Prostate gland (tissue), 2 donors: ENCODE measurements at regions not wholly inside any gene's neighbourhood (a gene's known extent, or its start where the extent isn't known, plus 50 kb on each side); places are given as distances from the start of the nearest gene placed in this dataset.

Experiments
- POLR2A ChIP-seq: fragments of 450-650 bp; IDR thresholded peaks from one replicate; pipeline ENCODE4 v1.6.1; 2016; ENCODE audit warnings: antibody characterized with exemption, mild to moderate bottlenecking
- POLR2AphosphoS5 ChIP-seq: sonication (generic); formaldehyde crosslinking; IDR thresholded peaks from one replicate; pipeline ENCODE4 v1.6.1; 2017; ENCODE audit warnings: antibody characterized with exemption
- TF ChIP-seq, protein P1 (sequence below), 4 experiments: fragments of 200-600 bp in 2 of 4; fragments of 450-650 bp in 2 of 4; sonication (generic) in 2 of 4; IDR thresholded peaks; 1 replicate in 3 of 4; 2 replicates in 1 of 4; pipeline ENCODE4 v1.5.1; 2016 to 2019; ENCODE audit warnings: antibody characterized with exemption in 4 of 4, mild to moderate bottlenecking in 2 of 4, moderate library complexity in 2 of 4

DNA sequence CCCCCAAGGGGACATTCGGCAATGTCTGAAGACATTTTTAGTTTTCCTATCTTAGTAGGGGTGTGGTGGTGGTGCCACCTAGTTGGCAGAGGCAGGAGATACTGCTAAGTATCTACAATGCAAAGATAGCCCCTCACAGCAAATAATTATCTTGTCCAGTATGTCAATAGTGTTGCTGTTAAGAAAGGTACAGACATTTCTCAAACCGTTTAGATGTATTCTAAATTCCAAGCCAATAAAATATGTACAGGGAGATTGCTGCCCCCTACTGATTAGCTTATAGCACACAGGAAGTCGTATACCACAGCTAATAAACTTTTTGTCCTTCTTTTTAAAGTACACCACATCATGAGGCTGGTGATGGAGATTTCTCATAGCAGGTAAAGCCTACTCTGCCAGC is 260.5 kb downstream of the TMA16 start:
- TF ChIP-seq, protein P1, sequence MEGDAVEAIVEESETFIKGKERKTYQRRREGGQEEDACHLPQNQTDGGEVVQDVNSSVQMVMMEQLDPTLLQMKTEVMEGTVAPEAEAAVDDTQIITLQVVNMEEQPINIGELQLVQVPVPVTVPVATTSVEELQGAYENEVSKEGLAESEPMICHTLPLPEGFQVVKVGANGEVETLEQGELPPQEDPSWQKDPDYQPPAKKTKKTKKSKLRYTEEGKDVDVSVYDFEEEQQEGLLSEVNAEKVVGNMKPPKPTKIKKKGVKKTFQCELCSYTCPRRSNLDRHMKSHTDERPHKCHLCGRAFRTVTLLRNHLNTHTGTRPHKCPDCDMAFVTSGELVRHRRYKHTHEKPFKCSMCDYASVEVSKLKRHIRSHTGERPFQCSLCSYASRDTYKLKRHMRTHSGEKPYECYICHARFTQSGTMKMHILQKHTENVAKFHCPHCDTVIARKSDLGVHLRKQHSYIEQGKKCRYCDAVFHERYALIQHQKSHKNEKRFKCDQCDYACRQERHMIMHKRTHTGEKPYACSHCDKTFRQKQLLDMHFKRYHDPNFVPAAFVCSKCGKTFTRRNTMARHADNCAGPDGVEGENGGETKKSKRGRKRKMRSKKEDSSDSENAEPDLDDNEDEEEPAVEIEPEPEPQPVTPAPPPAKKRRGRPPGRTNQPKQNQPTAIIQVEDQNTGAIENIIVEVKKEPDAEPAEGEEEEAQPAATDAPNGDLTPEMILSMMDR (IDR thresholded peaks at IDR 0.05), result no peak
- TF ChIP-seq POLR2A (no peak), POLR2AphosphoS5 (no peak)
